SK-N-SH (cell line): ENCODE measurements at regions not wholly inside any gene's neighbourhood (a gene's known extent, or its start where the extent isn't known, plus 50 kb on each side); places are given as distances from the start of the nearest gene placed in this dataset.

ENCODE experiments used
- CTCF ChIA-PET: fragments of 300-600, 350-600 bp; formaldehyde crosslinking; extraction: SDS; loops from one replicate; lab custom pipeline; 2021; lab: Yijun Ruan, JAX
- POLR2A ChIA-PET: fragments of 350-600 bp; sonication (Branson Sonifier 250); formaldehyde crosslinking; extraction: SDS; loops from one replicate; lab custom pipeline; 2020; ENCODE audit warnings: antibody characterized with exemption, inconsistent platforms; lab: Yijun Ruan, JAX
- DNase-seq: peaks from one replicate; pipeline ENCODE4 v3.0.0; 2012
- H2AFZ ChIP-seq: fragments of 200-600 bp; sonication (generic); 2 replicates; pipeline ENCODE4 v1.8.1; 2016; ENCODE audit warnings: antibody characterized with exemption, mild to moderate bottlenecking, low read depth
- H3F3A ChIP-seq: fragments of 200-600 bp; sonication (generic); replicated peaks from 2 replicates; pipeline ENCODE3; 2016; ENCODE audit warnings: antibody characterized with exemption, mild to moderate bottlenecking; ENCODE audit not compliant: insufficient read depth
- H3K27ac ChIP-seq, 2 experiments: fragments of 200-500 bp in 1 of 2; fragments of 200-600 bp in 1 of 2; sonication (Bioruptor generic) in 1 of 2; sonication (generic), shearing (Covaris generic) in 1 of 2; 2 replicates each; pipeline versions ENCODE4 v1.5.1 to v1.6.1; 2014 to 2016; ENCODE audit warnings: low read depth in 2 of 2, inconsistent platforms in 1 of 2, low read length in 1 of 2, mild to moderate bottlenecking in 1 of 2, mixed read lengths in 1 of 2
- H3K27me3 ChIP-seq: fragments of 200-600 bp; sonication (generic), shearing (Covaris generic); 2 replicates; pipeline ENCODE4 v1.6.1; 2016; ENCODE audit warnings: mixed run types; ENCODE audit not compliant: insufficient read depth
- H3K36me3 ChIP-seq, 2 experiments: fragments of 200-500 bp in 1 of 2; fragments of 200-600 bp in 1 of 2; sonication (Bioruptor generic) in 1 of 2; sonication (generic) in 1 of 2; replicated peaks in 1 of 2; 2 replicates each; pipeline versions ENCODE3 to v1.5.1; 2014 to 2016; ENCODE audit warnings: low read length in 1 of 2, mild to moderate bottlenecking in 1 of 2; ENCODE audit not compliant: insufficient read depth in 2 of 2, control insufficient read depth in 1 of 2
- H3K4me1 ChIP-seq, 2 experiments: fragments of 200-500 bp in 1 of 2; fragments of 200-600 bp in 1 of 2; sonication (Bioruptor generic) in 1 of 2; sonication (generic), shearing (Covaris generic) in 1 of 2; 2 replicates each; pipeline versions ENCODE4 v1.5.1 to v1.6.1; 2014 to 2016; ENCODE audit warnings: low read depth in 1 of 2, low read length in 1 of 2, mixed run types in 1 of 2; ENCODE audit not compliant: insufficient read depth in 2 of 2, control insufficient read depth in 1 of 2
- H3K4me2 ChIP-seq: fragments of 200-600 bp; sonication (generic), shearing (Covaris generic); 2 replicates; pipeline ENCODE4 v1.6.1; 2017; ENCODE audit warnings: mixed run types
- H3K4me3 ChIP-seq, 2 experiments: fragments of 200-500 bp in 1 of 2; fragments of 200-600 bp in 1 of 2; sonication (Bioruptor generic) in 1 of 2; sonication (generic), shearing (Covaris generic) in 1 of 2; 2 replicates each; pipeline versions ENCODE4 v1.5.1 to v1.8.1; 2014 to 2016; ENCODE audit warnings: low read depth in 2 of 2, inconsistent platforms in 1 of 2, low read length in 1 of 2, mild to moderate bottlenecking in 1 of 2, mixed read lengths in 1 of 2, moderate library complexity in 1 of 2
- H3K79me2 ChIP-seq: fragments of 200-600 bp; sonication (generic); 2 replicates; pipeline ENCODE4 v1.8.1; 2017; ENCODE audit warnings: mild to moderate bottlenecking; ENCODE audit not compliant: insufficient read depth
- H3K9ac ChIP-seq: fragments of 200-600 bp; sonication (generic); 2 replicates; pipeline ENCODE4 v1.6.1; 2017; ENCODE audit warnings: mixed run types
- H3K9me2 ChIP-seq: fragments of 200-600 bp; sonication (generic); 2 replicates; pipeline ENCODE4 v1.6.1; 2017; ENCODE audit warnings: mixed run types
- H3K9me3 ChIP-seq: fragments of 200-600 bp; sonication (generic); 2 replicates; pipeline ENCODE4 v1.6.1; 2017; ENCODE audit warnings: mixed run types, mild to moderate bottlenecking, moderate library complexity
- H4K20me1 ChIP-seq: fragments of 200-600 bp; sonication (generic); 2 replicates; pipeline ENCODE4 v1.6.1; 2017; ENCODE audit warnings: mild to moderate bottlenecking, mixed run types; ENCODE audit not compliant: insufficient read depth
- CHD2 ChIP-seq: fragments of 150-350 bp; IDR thresholded peaks from 2 replicates; pipeline ENCODE4 v1.6.1; 2018; ENCODE audit warnings: low read length; ENCODE audit not compliant: partially characterized antibody
- EP300 ChIP-seq, 2 experiments: IDR thresholded peaks; 2 replicates each; pipeline versions ENCODE4 v1.4.0 to v1.6.1; 2012; ENCODE audit warnings: borderline replicate concordance in 1 of 2, low read depth in 1 of 2, low read length in 1 of 2
- EZH2phosphoT487 ChIP-seq: fragments of 200-600 bp; sonication (generic); IDR thresholded peaks from 2 replicates; pipeline ENCODE4 v1.6.1; 2017; ENCODE audit warnings: low read depth, mixed run types, mild to moderate bottlenecking, antibody characterized with exemption, moderate library complexity, borderline replicate concordance
- FOSL2 ChIP-seq: IDR thresholded peaks from 2 replicates; pipeline ENCODE4 v1.4.0; 2012; ENCODE audit warnings: low read depth, mild to moderate bottlenecking, moderate library complexity, borderline replicate concordance
- FOXJ3 ChIP-seq: sonication (generic); formaldehyde crosslinking; IDR thresholded peaks from 2 replicates; pipeline ENCODE4 v1.5.1; 2020; ENCODE audit warnings: mild to moderate bottlenecking, missing genetic modification reagents
- FOXM1 ChIP-seq: IDR thresholded peaks from 2 replicates; pipeline ENCODE4 v1.4.0; 2012; ENCODE audit warnings: low read depth, mild to moderate bottlenecking
- GATA2 ChIP-seq: sonication (generic); formaldehyde crosslinking; IDR thresholded peaks from 2 replicates; pipeline ENCODE4 v1.5.0; 2020; ENCODE audit warnings: mild to moderate bottlenecking, missing genetic modification reagents
- IRF3 ChIP-seq: fragments of 150-350 bp; IDR thresholded peaks from 2 replicates; pipeline ENCODE4 v1.6.1; 2016; ENCODE audit warnings: mild to moderate bottlenecking, low read depth, low read length
- MAX ChIP-seq: IDR thresholded peaks from 2 replicates; pipeline ENCODE4 v1.4.0; 2012; ENCODE audit warnings: low read depth
- NRF1 ChIP-seq: IDR thresholded peaks from 2 replicates; pipeline ENCODE4 v1.6.1; 2012; ENCODE audit warnings: low read depth, mild to moderate bottlenecking, low read length
- POLR2AphosphoS5 ChIP-seq: IDR thresholded peaks from 2 replicates; pipeline ENCODE4 v1.6.1; 2012; ENCODE audit warnings: low read depth, low read length
- RAD21 ChIP-seq: IDR thresholded peaks from 2 replicates; pipeline ENCODE4 v1.6.1; 2012; ENCODE audit warnings: mild to moderate bottlenecking, low read length
- REST ChIP-seq: IDR thresholded peaks from 2 replicates; pipeline ENCODE4 v1.6.1; 2012; ENCODE audit warnings: mild to moderate bottlenecking, low read depth, low read length, moderate library complexity
- RFX5 ChIP-seq: IDR thresholded peaks from 2 replicates; pipeline ENCODE4 v1.6.1; 2012; ENCODE audit warnings: mild to moderate bottlenecking, improper control_type of control experiment, low read length
- SIN3A ChIP-seq: IDR thresholded peaks from 2 replicates; pipeline ENCODE4 v1.6.1; 2012; ENCODE audit warnings: low read depth, mild to moderate bottlenecking, low read length, moderate library complexity, borderline replicate concordance
- SMC3 ChIP-seq: IDR thresholded peaks from 2 replicates; pipeline ENCODE4 v1.6.1; 2012; ENCODE audit warnings: low read depth, low read length, improper control_type of control experiment
- USF2 ChIP-seq: fragments of 150-350 bp; IDR thresholded peaks from 2 replicates; pipeline ENCODE4 v1.6.1; 2017; ENCODE audit warnings: antibody characterized with exemption, low read length, low read depth, borderline replicate concordance
- YY1 ChIP-seq: IDR thresholded peaks from 2 replicates; pipeline ENCODE4 v1.4.0; 2012; ENCODE audit warnings: low read depth, mild to moderate bottlenecking
- ZBTB33 ChIP-seq: IDR thresholded peaks from 2 replicates; pipeline ENCODE4 v1.4.0; 2012; ENCODE audit warnings: low read depth, borderline replicate concordance
- WGBS: methylation state at CpG from one replicate; pipeline ENCODE4 v1.1.6; 2017; ENCODE audit warnings: low lambda C conversion rate; 5-methylcytosine and 5-hydroxymethylcytosine counted together

- Histone ChIP-seq H3K4me2 (no peak overlapping the region), H3K27me3 (no peaks in the 10 kb centered on the region), H3K9me2 (no peaks in the 10 kb centered on the region), H3F3A (no peaks in the 10 kb centered on the region), H4K20me1 (no peaks in the 10 kb centered on the region), H3K4me3 (no peak overlapping the region), H3K27ac (no peak overlapping the region), H3K4me1 (no peaks in the 10 kb centered on the region), H2AFZ (no peak overlapping the region), H3K9ac (no peak overlapping the region), H3K79me2 (no peaks in the 10 kb centered on the region), H3K9me3 (no peaks in the 10 kb centered on the region), H3K36me3 (no peaks in the 10 kb centered on the region)
- CTCF ChIA-PET = no interaction called here
- POLR2A ChIA-PET = no interaction called here
- no peak for DNase-seq
- 84% methylated on average over 15 of the region's 15 CpGs for WGBS
- TF ChIP-seq SIN3A (no peak), NRF1 (no peak), SMC3 (no peak), MAX (no peak), EZH2phosphoT487 (no peak), ZBTB33 (no peak), GATA2 (CRISPR knock-in tag) (no peak), EP300 (IDR thresholded peaks at IDR 0.05; ENCODE audit: borderline replicate concordance in 1 of 2, low read depth in 1 of 2, low read length in 1 of 2) (no peak), FOXM1 (no peak), POLR2AphosphoS5 (no peak), CHD2 (no peak), RFX5 (no peak), REST (no peak), YY1 (no peak), USF2 (no peak), FOXJ3 (no peak), IRF3 (no peak), RAD21 (no peak), FOSL2 (no peak)
Measured at GRCh38 chr4:129246910-129247461, 151.0 kb downstream of the C4orf33 start.
